ENCODE measurements at regions not wholly inside any gene's neighbourhood (a gene's known extent, or its start where the extent isn't known, plus 50 kb on each side); places are given as distances from the start of the nearest gene placed in this dataset.

DNA sequence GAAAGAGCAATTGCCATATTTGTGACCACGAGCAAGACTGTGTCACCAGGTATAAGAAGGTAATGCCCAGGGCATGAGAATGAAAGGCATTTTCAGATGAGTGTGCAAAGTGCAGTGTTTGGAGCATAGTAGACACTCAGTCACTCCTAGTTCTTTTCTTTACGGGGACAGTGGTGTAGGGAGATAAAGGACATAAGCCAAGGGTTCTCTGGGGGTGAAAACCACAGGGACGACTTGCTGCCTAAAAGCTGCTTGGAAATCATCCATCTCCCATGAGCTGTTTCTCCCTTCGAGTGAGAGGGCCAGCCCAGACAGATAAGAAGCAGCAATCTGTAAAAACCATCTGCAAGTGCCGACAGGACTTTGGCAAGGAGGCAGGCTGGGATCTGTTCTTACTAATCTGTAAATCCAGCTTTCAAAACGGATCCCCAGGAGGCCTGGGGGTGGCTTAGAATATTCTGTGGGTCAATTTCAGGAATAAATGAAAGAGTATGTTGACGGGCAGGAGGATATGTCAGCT is 221.6 kb downstream of the LPIN1 start:
- no peak overlapping the region for H3K4me3 ChIP-seq (replicated peaks in 1 of 2; ENCODE audit: low read depth in 2 of 2, low read length in 2 of 2)
- TF ChIP-seq, protein P1, sequence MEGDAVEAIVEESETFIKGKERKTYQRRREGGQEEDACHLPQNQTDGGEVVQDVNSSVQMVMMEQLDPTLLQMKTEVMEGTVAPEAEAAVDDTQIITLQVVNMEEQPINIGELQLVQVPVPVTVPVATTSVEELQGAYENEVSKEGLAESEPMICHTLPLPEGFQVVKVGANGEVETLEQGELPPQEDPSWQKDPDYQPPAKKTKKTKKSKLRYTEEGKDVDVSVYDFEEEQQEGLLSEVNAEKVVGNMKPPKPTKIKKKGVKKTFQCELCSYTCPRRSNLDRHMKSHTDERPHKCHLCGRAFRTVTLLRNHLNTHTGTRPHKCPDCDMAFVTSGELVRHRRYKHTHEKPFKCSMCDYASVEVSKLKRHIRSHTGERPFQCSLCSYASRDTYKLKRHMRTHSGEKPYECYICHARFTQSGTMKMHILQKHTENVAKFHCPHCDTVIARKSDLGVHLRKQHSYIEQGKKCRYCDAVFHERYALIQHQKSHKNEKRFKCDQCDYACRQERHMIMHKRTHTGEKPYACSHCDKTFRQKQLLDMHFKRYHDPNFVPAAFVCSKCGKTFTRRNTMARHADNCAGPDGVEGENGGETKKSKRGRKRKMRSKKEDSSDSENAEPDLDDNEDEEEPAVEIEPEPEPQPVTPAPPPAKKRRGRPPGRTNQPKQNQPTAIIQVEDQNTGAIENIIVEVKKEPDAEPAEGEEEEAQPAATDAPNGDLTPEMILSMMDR (IDR thresholded peaks at IDR 0.05; ENCODE audit: low read depth, low read length) = no peak
- DNase-seq (ENCODE audit: low read depth in 2 of 2) = peak; percentile 43 to 82

DNA sequence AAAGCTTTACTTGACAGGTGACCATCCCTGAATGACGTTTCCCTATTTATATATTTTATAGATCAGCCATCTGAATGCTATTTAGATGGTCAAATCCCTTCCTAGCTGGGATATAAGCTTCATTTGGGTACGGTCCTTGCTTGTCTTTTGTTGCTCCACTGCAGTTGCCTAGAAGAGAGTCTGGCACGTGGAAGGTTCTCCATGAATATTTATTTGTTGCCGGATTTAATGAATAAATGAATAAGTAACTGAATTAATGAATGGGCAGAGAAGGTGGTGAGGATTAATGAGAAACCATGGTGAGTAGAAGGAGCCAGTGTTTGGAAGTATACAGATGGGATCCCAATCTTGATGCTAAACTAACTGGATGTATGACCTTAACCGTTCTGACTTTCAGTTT is 222.1 kb downstream of the LPIN1 start:
- H3K4me3 ChIP-seq (replicated peaks in 1 of 2; ENCODE audit: low read depth in 2 of 2, low read length in 2 of 2) = no peak overlapping the region
- TF ChIP-seq, protein P1 (IDR thresholded peaks at IDR 0.05; ENCODE audit: low read depth, low read length) = no peak
- no peak for DNase-seq (ENCODE audit: low read depth in 2 of 2)

DNA sequence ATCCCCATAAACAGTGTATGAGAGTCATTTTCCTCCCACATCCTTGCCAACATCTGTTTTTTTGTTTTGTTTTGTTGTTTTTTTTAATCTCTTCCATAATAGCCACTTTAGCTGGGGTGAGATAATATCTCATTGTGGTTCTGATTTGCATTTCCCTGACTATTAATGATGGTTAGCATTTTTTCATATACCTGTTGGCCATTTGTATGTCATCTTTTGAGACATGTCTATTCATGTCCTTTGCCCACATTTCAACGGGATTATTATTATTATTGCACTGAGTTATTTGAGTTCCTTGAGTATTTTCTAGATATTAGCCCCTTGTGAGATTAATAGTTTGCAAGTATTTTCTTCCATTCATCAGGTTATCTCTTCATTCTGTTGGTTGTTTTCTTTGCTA is 223.3 kb downstream of the LPIN1 start:
- no peak overlapping the region for H3K4me3 ChIP-seq (replicated peaks in 1 of 2; ENCODE audit: low read depth in 2 of 2, low read length in 2 of 2)
- no peak for DNase-seq (ENCODE audit: low read depth in 2 of 2)
- TF ChIP-seq, protein P1 (IDR thresholded peaks at IDR 0.05; ENCODE audit: low read depth, low read length) = no peak

DNA sequence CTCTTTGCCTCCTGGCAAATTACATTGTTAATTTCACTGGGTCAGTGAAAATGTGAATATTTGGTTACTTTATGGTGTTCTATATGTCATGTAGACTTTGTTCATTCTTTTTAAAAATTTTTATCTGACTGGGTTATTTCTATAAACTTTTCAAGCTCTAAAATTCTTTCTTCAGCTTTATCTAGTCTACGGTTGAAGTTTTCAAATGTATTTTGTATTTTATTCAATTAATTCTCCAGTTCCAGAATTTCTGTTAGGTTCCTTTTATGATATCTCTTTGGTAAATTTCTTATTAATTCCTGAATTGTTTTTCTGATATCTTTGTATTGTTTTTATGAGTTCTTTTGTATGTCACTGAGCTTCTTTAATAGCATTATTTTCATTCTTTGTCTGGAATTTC is 228.1 kb downstream of the LPIN1 start:
- TF ChIP-seq, protein P1 (IDR thresholded peaks at IDR 0.05; ENCODE audit: low read depth, low read length) = no peak
- H3K4me3 ChIP-seq (replicated peaks in 1 of 2; ENCODE audit: low read depth in 2 of 2, low read length in 2 of 2) = no peak overlapping the region
- DNase-seq (ENCODE audit: low read depth in 2 of 2) = no peak

DNA sequence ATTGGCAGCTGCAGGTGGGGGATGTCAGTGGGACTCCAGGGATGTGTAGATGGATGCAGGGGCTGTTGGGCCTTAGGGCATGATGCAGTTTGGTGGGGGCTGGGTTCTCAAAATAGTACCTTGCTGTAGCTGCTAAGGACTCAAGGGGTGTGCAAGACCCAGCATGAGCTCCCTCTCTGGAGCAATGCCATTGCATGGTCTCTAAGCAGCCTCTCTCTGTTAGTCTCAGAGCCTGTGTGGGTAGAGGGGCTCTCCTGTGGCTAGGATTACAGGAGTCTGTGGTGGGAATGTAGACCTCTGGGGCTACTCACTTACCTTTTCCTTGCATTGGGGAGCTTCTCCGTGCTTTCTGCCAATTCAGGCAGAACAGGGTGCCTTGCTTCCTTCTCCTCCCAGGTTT is 228.9 kb downstream of the LPIN1 start:
- TF ChIP-seq, protein P1 (IDR thresholded peaks at IDR 0.05; ENCODE audit: low read depth, low read length) = no peak
- no peak for DNase-seq (ENCODE audit: low read depth in 2 of 2)
- H3K4me3 ChIP-seq (replicated peaks in 1 of 2; ENCODE audit: low read depth in 2 of 2, low read length in 2 of 2) = no peak overlapping the region

DNA sequence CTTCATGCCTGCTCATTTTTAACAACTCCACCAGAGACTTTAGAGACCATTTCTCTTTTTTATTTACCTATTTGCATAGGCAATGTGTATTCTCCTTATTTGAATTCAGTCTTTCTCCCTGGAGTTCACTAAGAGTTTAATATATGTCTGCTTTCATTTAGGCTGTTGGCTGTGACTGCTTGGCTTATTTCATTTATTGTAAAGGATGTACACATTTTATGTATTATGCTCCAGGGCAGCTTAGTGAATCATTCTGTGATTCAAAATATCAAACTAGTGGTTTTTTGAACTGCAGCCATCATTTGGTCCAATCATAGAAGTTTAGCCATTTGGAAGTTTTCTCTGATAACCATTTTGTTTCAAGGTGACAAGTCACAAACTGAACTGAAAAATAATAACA is 229.6 kb downstream of the LPIN1 start:
- no peak for DNase-seq (ENCODE audit: low read depth in 2 of 2)
- H3K4me3 ChIP-seq (replicated peaks in 1 of 2; ENCODE audit: low read depth in 2 of 2, low read length in 2 of 2) = no peak overlapping the region
- TF ChIP-seq, protein P1 (IDR thresholded peaks at IDR 0.05; ENCODE audit: low read depth, low read length) = no peak

All from cardiac fibroblast (primary cell).